ENCODE measurements at regions not wholly inside any gene's neighbourhood (a gene's known extent, or its start where the extent isn't known, plus 50 kb on each side); places are given as distances from the start of the nearest gene placed in this dataset.
A peak's percentile ranks its signal among the peaks of the same experiment; 100 is the strongest.

- H3K27ac ChIP-seq (ENCODE audit: low read depth, low read length): no peak overlapping the region
- no peaks in the 10 kb centered on the region for H3K27me3 ChIP-seq (ENCODE audit: control insufficient read depth, insufficient read depth, low read length, poor library complexity, severe bottlenecking)
- Mint-ChIP-seq H3K4me3 (no peak overlapping the region), H3K9me3 (no peaks in the 10 kb centered on the region), H3K27ac (no peak overlapping the region), H3K27me3 (ENCODE audit: insufficient read depth) (no peaks in the 10 kb centered on the region), H3K4me1 (no peaks in the 10 kb centered on the region), H3K36me3 (ENCODE audit: low read depth) (no peaks in the 10 kb centered on the region)
- no peaks in the 10 kb centered on the region for H3K36me3 ChIP-seq (ENCODE audit: control insufficient read depth, insufficient read depth, low read length)
- H3K9me3 ChIP-seq (ENCODE audit: control insufficient read depth, low read length): no peaks in the 10 kb centered on the region
- H3K9ac ChIP-seq (ENCODE audit: extremely low read depth, low read length, poor library complexity, severe bottlenecking): no peak overlapping the region
- TF ChIP-seq CTCF (conservative IDR thresholded peaks at IDR 0.05): no peak
- no peak overlapping the region for H3K4me3 ChIP-seq (ENCODE audit: low read length)
- DNase-seq: no peak
- WGBS, 2 experiments (ENCODE audit: insufficient coverage in 1 of 2, insufficient read length in 1 of 2): 95 to 96% methylated on average over 5 to 6 of the region's 6 CpGs
- H3K4me1 ChIP-seq (ENCODE audit: control insufficient read depth, insufficient read depth, low read length): no peaks in the 10 kb centered on the region
These were observed 335.7 kb upstream of the POU3F3 start for GRCh38 chr2:104518256-104518655.

GRCh38 chr2:104521247-104521646 lies 332.7 kb upstream of the POU3F3 start:
- H3K36me3 Mint-ChIP-seq (ENCODE audit: low read depth): no peaks in the 10 kb centered on the region
- no peaks in the 10 kb centered on the region for H3K4me1 ChIP-seq (ENCODE audit: control insufficient read depth, insufficient read depth, low read length)
- H3K36me3 ChIP-seq (ENCODE audit: control insufficient read depth, insufficient read depth, low read length): no peaks in the 10 kb centered on the region
- H3K27me3 ChIP-seq (ENCODE audit: control insufficient read depth, insufficient read depth, low read length, poor library complexity, severe bottlenecking): no peaks in the 10 kb centered on the region
- DNase-seq: peak; percentile 80
- no peaks in the 10 kb centered on the region for H3K4me1 Mint-ChIP-seq
- H3K4me3 Mint-ChIP-seq: no peak overlapping the region
- no peak overlapping the region for H3K27ac ChIP-seq (ENCODE audit: low read depth, low read length)
- peak; percentile 74 for TF ChIP-seq CTCF (conservative IDR thresholded peaks at IDR 0.05)
- 42 to 45% methylated on average over 5 of the region's 5 CpGs for WGBS, 2 experiments (ENCODE audit: insufficient coverage in 1 of 2, insufficient read length in 1 of 2)
- no peaks in the 10 kb centered on the region for H3K9me3 Mint-ChIP-seq
- H3K9me3 ChIP-seq (ENCODE audit: control insufficient read depth, low read length): no peaks in the 10 kb centered on the region
- H3K9ac ChIP-seq (ENCODE audit: extremely low read depth, low read length, poor library complexity, severe bottlenecking): no peak overlapping the region
- H3K27me3 Mint-ChIP-seq (ENCODE audit: insufficient read depth): no peaks in the 10 kb centered on the region
- H3K4me3 ChIP-seq (ENCODE audit: low read length): no peak overlapping the region
- no peak overlapping the region for H3K27ac Mint-ChIP-seq

- no peaks in the 10 kb centered on the region for H3K4me1 Mint-ChIP-seq
- Histone ChIP-seq H3K4me3 (ENCODE audit: low read length) (no peak overlapping the region), H3K9me3 (ENCODE audit: control insufficient read depth, low read length) (no peaks in the 10 kb centered on the region), H3K4me1 (ENCODE audit: control insufficient read depth, insufficient read depth, low read length) (no peaks in the 10 kb centered on the region), H3K9ac (ENCODE audit: extremely low read depth, low read length, poor library complexity, severe bottlenecking) (no peak overlapping the region), H3K36me3 (ENCODE audit: control insufficient read depth, insufficient read depth, low read length) (no peaks in the 10 kb centered on the region), H3K27ac (ENCODE audit: low read depth, low read length) (no peak overlapping the region), H3K27me3 (ENCODE audit: control insufficient read depth, insufficient read depth, low read length, poor library complexity, severe bottlenecking) (no peaks in the 10 kb centered on the region)
- no peak overlapping the region for H3K27ac Mint-ChIP-seq
- no peak overlapping the region for H3K4me3 Mint-ChIP-seq
- H3K9me3 Mint-ChIP-seq: no peaks in the 10 kb centered on the region
- WGBS, 2 experiments (ENCODE audit: insufficient coverage in 1 of 2, insufficient read length in 1 of 2): 100% methylated on average over 1 of the region's 2 CpGs; no CpG with 5 or more reads in 1 of the 2 experiments
- TF ChIP-seq CTCF (conservative IDR thresholded peaks at IDR 0.05): no peak
- no peaks in the 10 kb centered on the region for H3K36me3 Mint-ChIP-seq (ENCODE audit: low read depth)
- H3K27me3 Mint-ChIP-seq (ENCODE audit: insufficient read depth): no peaks in the 10 kb centered on the region
- DNase-seq: no peak
These were observed 330.0 kb upstream of the POU3F3 start for GRCh38 chr2:104523921-104524320.
